ENCODE measurements at regions not wholly inside any gene's neighbourhood (a gene's known extent, or its start where the extent isn't known, plus 50 kb on each side); places are given as distances from the start of the nearest gene placed in this dataset.

DNA sequence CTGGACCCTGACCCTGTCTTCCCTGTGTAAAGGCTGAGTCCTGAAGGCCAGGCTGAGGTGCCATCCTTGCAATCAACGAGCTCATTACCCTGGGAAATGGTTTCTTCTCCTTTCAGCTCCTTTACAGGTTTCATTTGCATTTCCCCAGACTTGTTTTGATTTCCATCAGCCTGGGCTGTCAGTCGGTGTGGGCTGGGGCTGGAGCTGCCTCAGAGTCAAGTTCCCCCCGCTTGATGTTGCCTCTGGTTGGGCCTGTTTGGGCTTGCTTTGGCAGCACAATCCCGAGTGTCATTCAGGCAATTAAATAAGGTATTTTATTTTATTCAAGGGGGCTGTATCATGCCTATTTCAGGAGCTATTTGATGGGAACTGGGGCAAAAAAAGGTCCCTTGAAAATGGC is 424.9 kb downstream of the INSC start:
- TF ChIP-seq, protein P1, sequence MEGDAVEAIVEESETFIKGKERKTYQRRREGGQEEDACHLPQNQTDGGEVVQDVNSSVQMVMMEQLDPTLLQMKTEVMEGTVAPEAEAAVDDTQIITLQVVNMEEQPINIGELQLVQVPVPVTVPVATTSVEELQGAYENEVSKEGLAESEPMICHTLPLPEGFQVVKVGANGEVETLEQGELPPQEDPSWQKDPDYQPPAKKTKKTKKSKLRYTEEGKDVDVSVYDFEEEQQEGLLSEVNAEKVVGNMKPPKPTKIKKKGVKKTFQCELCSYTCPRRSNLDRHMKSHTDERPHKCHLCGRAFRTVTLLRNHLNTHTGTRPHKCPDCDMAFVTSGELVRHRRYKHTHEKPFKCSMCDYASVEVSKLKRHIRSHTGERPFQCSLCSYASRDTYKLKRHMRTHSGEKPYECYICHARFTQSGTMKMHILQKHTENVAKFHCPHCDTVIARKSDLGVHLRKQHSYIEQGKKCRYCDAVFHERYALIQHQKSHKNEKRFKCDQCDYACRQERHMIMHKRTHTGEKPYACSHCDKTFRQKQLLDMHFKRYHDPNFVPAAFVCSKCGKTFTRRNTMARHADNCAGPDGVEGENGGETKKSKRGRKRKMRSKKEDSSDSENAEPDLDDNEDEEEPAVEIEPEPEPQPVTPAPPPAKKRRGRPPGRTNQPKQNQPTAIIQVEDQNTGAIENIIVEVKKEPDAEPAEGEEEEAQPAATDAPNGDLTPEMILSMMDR (IDR thresholded peaks at IDR 0.05; ENCODE audit: insufficient read depth, low read depth, low read length, missing control alignments), result no peak
- no peak overlapping the region for H3K4me3 ChIP-seq (ENCODE audit: low read length)
- no peak for DNase-seq (ENCODE audit: low read depth)

DNA sequence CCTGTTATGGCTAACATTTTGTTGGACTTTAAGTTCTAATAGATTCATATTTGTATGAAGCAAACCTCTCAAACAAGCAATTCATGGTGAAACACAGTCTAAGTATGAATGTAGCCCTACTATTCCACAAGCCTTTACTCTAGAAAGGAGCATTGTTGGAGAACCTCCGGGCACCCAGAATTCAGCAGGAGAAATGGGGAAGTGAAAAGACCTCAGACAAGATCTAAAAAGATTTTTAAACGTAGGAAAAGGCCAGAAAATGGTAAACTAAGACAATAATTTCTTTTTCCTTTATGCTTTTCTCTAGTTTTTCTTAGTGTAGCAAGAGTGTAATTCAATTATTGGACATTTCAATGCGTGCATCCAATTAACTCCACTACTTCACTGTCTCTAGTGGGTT is 426.4 kb downstream of the INSC start:
- no peak for DNase-seq (ENCODE audit: low read depth)
- TF ChIP-seq, protein P1 (IDR thresholded peaks at IDR 0.05; ENCODE audit: insufficient read depth, low read depth, low read length, missing control alignments), result no peak
- no peak overlapping the region for H3K4me3 ChIP-seq (ENCODE audit: low read length)

DNA sequence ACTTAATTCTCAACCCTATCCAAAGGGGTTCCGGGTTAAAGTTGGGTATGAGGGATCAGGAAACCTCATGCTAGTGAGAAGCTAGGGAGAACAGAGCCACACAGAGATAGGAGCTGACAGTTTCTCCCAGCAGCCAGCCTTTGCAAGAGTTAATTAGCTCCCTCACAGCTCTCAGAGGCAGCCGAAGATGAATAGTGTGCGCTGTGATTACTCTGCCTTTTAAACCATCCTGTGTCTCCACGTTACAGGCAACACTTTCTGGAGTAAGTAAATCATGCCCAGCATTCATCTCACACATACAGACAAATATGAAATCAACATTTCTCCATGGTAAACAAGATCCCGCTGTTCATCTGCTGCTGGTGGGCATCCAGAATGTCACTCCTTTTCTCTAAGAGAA is 429.6 kb downstream of the INSC start:
- DNase-seq (ENCODE audit: low read depth), result no peak
- TF ChIP-seq, protein P1 (IDR thresholded peaks at IDR 0.05; ENCODE audit: insufficient read depth, low read depth, low read length, missing control alignments), result no peak
- H3K4me3 ChIP-seq (ENCODE audit: low read length), result no peak overlapping the region

DNA sequence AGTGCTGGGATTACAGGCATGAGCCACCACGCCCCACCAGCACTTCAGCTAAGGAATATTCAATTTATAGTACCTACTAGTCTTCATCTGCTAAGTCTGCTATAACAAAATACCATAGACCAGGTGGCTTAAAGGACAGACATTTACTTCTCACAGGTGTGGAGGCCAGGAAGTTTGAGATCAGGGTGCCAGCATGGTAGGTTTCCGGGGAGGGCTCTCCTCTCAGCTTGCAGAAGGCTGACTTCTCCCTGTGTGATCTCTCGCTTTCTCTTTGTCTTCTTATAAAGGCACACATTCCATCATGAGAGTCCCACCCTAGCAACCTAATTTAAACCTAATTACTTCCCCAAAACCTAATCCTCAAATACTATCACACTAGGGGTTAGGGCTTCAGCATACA is 433.0 kb downstream of the INSC start:
- TF ChIP-seq, protein P1 (IDR thresholded peaks at IDR 0.05; ENCODE audit: insufficient read depth, low read depth, low read length, missing control alignments), result no peak
- H3K4me3 ChIP-seq (ENCODE audit: low read length), result no peak overlapping the region
- no peak for DNase-seq (ENCODE audit: low read depth)

DNA sequence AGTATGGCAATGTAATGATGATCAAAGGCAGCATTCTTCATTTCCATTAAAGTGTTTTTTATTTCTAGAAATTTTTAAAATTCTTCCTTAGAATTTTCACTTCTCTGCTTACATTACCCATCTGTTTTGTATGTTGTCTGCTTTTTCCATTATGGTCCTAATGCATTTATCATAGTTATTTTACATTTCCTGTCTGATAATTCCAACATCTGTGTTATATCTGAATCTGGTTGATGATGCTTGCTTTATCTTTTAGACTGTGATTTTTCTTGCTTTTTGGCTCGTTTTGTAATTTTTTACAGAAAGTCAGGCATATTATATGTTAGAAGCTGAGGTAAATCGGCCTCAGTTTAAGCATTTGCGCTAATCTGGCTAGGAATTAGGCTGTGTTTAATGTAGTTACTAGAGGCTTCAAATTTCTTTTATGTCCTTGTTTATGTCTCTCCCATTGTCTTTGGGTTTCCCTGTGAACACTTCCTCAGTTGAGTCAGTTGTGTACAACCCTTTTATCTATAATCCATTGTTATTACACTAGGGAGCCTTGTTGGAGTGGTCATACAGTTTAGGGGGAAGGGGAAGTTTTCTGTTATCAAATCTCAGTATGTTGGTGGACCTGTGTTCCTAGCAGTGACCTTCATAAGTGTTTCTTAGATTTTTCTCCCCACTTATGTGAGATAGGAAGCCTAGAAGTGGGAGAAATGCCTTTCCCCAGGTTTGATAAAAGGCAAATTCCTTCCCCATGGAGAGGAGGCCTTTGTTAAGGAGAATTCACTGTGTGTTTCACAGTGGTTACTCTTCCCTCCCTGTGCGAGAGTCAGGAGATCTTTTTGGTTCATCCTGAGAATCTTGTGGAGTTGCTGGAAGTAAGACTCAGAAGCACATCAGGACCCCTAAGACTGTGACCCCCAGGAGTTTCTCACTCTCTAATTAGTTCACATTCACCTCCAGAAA is 437.5 kb downstream of the INSC start:
- H3K4me3 ChIP-seq (ENCODE audit: low read length), result no peak overlapping the region
- DNase-seq (ENCODE audit: low read depth), result no peak
- TF ChIP-seq, protein P1 (IDR thresholded peaks at IDR 0.05; ENCODE audit: insufficient read depth, low read depth, low read length, missing control alignments), result no peak

DNA sequence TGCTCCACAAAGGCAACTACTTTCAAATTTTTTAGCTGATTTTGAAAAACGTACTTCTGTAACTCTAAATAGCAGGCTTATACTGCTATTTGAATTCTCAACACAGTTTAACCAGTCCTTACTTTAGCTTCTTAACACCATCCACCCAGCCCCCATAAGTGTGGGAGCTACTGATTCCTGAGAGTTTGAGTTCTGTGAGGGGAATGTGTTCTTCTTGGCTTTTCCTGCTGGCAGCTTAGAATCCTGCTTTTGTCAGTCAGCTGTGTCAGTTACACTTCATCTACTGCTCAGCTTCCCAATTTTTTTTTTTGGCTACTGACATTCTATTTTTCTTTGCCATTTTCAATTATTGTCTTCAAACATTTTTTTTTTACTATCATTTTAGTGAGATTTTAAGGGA is 440.4 kb downstream of the INSC start:
- no peak overlapping the region for H3K4me3 ChIP-seq (ENCODE audit: low read length)
- TF ChIP-seq, protein P1 (IDR thresholded peaks at IDR 0.05; ENCODE audit: insufficient read depth, low read depth, low read length, missing control alignments), result no peak
- no peak for DNase-seq (ENCODE audit: low read depth)

Data from epithelial cell of esophagus (primary cell).